Limb (tissue), 2 donors: ENCODE measurements at regions not wholly inside any gene's neighbourhood (a gene's known extent, or its start where the extent isn't known, plus 50 kb on each side); places are given as distances from the start of the nearest gene placed in this dataset.
A peak's percentile ranks its signal among the peaks of the same experiment; 100 is the strongest.
"Not testable (repeated sequence)": the region's sequence is repeated elsewhere in the genome, so short reads cannot be mapped to it uniquely, and the experiment has no call there.

Experiments
- DNase-seq, 2 donors: peaks; one replicate each; pipeline ENCODE4 v3.0.0-alpha.2; 2016; ENCODE audit errors: extremely low spot score in 2 of 2

DNA sequence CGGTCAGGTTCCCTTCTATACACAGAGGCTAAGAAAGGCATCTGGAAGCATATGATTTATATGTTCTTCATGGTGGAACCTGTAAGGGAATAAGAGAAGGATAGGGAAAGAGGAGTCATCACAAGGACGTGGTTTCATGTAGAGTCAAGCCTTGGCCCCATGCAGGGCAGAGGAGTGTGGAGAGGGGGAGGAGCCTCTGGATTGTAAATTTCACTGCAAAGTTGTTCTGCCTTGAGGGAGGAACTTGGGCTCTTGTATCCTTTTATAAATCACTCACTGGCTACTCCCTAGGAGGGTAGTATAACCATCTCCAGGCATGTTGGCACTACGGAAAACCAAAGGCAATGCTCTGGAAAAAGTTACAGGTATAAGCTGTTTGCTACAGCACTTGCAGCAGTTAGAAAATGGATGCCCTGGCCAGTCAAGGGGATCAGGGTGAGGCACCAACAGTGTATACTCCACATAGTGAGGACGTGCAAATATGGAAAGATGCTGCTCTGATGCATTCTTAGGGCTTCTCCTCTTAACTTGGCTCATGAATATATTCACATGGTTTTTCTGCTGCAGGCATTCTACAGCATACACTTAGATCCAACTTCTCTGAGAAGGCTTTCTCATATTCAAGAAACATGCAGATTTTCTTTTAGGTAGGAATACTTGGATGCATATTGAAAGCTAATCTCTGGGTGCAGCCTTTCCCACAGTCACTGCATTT lies 60.3 kb upstream of the ZNF81 start:
- no peak for DNase-seq

DNA sequence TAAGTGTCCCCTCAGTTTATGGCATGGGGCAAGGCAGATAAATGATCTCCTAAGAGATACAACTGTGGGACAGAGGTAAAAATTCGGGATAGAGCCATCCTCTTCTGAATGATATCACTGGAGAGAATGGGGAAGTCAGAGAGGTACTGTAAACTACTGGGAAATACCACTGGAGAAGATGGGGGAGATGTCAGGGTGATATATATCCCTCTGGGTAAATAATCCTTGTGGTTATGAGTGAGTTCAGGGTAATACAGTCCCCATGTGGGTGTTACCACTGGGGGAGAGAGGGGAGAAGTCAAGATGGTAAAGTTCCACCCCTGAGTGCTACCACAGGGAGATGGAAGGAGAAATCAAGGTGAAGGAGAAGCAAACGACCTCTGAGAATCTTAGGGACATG lies 63.9 kb upstream of the ZNF81 start:
- no peak for DNase-seq

DNA sequence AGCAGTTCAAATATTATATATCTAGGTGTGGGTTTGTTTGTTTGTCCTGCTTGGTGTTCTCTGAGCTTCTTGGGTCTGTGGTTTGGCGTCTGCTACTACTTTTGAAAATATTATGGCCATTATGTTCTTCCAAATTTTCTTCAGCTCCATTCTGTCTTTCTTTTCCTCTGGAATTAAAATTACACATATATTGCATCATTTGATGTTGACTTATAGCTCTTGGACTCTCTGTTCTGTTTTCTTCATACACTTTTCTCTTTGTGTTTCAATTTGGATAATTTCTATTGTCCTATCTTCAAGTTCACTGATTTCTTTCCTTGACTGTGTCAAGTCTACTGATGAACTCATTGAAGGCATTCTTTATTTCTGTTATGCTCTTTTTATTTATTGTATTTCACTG lies 65.2 kb upstream of the ZNF81 start:
- DNase-seq: no peak

DNA sequence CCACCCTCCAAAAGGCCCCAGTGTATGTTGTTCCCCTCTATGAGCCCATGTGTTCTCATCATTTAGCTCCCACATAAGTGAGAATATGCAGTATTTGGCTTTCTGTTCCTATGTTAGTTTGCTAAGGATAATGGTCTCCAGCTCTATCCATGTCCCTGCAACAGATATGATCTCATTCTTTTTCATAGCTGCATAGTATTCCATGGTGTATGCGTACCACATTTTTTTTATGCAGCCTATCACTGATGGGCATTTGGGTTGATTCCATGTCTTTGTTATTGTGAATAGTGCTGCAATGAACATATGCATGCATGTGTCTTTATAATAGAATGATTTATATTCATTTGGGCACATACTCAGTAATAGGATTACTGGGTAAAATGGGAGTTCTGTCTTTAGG lies 73.9 kb upstream of the ZNF81 start:
- DNase-seq: not testable (repeated sequence)

DNA sequence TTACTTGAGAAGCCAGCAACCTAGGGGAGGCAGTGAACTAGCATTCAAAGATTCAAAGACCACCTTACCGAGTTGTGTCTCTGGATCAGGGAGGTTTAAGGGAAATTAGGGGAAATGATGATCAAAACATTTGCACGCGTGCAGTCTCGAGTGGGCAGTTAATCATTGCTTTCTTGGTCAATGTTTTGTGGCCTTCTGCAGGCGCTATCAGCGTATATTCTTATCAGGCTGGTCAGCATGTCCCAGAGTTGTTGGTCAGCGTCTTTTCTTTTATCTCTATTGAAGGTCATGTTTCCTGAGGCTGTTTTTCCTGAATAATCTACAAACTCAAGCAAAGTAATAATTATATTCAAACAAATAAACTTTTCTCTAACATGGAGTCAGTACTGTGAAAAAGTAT lies 84.0 kb upstream of the ZNF81 start:
- DNase-seq: no peak

DNA sequence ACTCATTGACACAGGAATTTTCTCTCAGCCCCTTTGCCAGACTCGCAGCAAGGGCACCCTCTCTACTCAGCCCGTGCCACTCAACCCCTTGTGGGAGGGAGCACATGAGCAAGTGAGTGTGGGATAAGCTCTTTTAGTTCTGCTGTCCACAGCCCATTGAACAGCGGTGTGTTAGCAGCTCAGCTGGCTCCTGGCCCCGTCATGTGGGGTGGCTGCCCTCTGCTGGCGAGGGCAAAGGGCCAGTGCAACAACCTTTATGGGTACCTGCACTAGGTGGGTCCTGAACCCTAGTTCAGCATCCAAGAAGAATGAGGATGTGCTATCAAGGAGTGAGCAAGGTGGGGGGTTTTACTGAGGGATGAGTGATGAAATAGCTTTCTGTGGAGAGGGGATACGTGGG lies 85.0 kb upstream of the ZNF81 start:
- no peak for DNase-seq

DNA sequence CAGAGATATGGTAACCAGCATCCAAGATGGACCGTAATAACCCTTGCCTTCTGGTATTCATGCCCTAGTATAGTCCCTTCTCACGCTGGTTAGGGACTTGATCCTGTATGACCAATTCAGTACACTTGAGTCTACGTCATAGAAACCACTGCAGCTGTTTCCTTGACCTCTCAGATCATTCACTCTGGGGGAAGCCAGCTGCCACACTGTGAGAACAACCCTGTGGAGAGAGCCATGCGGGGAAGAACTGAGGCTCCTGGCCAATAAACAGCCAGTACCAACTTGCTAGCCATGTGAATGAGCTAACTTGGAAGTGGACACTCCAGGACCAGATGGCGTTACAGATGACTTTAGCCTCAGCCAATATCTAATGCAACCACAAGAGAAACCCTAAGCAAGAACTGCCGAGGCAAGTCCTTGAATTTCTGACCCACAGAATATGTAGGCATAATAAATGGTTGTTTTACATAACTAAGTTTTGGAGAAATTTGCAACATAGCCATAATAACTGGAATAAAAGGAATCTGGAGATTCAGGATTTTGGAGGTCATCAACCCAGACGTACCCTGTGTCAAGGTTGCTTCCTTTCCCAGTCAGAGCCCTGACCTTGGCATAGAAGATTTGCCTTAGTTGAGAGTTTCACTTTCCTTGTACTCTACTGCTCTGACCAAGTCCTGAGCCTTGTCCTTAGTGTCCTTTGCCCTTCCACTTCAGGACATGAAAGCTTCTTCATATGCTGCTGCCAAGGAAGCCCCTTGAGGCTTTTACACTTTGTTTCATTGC lies 87.3 kb upstream of the ZNF81 start:
- peak in 1 of 2 donors; percentile 2 for DNase-seq

DNA sequence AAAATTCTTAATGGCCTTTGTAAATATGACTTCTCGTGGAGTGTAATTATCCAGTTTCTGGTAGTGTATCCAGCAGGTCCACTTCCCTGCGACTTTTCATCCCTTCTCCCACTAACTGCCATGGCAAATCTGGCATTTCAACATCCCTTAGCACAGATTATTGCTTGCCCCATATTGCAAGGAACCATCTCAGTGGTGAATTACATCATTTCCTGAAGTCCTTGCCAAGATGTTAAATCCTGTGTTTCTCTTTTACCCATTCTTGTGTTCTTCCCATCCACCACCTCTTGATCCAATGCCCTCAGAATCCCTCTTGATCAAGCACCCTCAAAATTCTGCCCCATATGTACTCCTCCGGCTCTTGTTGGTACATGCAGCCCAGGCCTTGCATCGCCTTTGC lies 88.1 kb upstream of the ZNF81 start:
- no peak for DNase-seq

DNA sequence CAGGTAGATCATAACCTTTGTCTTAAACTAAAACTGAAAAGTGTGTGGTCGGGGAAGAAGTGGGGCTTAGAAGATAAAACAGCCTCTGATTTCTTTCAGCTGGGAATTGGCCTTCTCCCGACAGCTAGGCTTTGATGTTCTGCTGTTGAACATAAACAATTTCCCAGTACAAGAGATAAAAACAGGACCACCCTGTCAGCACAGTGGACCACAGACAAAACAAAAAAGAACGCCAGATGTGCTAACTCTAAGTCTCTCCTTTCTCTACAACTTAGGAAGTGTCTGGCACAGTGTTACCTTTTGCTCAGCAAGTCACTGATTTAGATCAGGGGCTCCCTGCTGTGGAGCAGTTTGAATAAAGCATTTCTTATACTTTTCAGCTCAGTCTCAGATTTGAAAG lies 87.5 kb upstream of the UXT start:
- peak in 1 of 2 donors; percentile 3 for DNase-seq

DNA sequence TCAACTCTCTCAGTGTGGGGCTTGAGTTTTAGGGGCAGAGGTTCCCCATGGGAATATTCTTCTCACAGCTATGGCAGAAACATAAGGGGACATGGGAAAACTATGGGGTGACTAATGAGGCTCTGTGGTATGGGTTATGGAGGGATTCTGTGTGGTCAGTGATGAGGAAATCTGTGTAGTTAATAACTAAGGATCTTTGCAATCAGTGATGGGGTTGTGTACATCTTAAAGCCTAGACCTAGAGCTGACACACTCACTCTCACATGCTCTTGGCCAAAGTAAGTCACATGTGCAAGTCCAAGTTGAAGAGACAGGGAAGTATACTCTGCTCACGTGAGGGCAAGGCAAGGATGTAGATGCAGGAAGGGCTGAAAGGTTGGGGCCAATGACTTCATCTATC lies 86.4 kb upstream of the UXT start:
- DNase-seq: no peak

DNA sequence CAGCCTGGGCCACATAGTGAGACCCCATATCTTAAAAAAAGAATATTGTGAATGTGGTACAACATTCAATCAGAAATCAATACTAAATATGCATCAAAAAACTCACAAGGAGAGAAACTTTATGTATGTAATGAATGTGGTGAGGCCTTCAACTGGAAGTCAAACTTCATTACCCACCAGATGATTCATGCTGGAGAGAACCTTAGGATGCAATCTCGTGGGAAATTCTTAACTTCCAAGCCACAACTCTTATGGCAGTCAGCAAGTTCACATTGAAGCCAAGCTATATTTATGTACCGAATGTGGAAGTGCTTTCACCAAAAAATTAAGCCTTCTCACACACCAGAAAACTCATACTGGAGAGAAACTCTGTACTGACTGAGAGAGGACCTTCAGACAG lies 84.5 kb upstream of the UXT start:
- no peak for DNase-seq

DNA sequence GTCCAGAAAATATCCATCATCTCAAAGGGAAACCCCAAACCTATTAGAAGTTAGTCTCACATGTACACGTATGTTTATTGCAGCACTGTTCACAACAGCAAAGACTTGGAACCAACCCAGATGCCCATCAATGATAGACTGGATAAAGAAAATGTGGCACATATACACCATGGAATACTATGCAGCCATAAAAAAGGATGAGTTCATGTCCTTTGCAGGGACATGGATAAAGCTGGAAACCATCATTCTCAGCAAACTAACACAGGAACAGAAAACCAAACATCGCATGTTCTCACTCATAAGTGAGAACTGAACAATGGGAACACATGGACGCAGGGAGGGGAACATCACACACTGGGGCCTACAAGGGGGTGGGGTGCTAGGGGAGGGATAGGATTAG lies 79.9 kb upstream of the UXT start:
- not testable (repeated sequence) for DNase-seq

DNA sequence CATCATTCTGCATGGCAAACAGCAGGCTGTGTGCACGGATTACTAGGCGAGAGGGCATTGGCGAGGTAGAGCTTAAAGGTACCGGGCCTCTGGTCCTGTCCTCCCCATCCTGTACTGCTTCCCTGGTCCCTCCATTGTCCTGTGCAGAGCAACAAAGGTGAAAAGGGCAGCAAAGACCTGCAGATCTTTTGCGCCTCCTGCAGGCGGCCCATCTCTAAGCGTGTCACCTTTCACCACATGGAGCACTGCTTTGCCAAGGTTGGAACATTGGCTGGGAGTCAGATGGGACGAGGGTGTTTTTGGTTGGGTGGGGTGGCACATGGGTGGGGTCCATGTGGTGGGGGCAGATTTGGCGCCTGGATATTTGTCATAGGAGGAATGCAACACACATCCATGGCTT lies 64.7 kb upstream of the UXT start:
- DNase-seq: no peak

DNA sequence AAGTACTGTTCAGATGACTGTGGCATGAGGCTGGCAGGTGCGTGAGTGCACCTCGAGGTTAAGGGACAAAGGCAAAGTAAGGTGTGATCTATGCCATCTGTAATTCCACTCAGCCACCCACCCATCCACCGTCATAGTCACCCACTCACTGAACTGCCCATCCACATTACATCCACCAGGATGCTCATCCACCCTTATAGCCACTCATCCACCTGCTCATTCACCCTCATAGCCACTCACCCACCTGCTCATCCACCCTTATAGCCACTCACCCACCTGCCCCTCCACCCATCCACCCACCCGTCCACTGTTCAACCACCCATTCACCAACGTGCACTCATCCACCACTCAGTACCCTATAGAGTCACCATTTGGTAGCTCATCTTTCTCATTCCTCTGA lies 64.1 kb upstream of the UXT start:
- DNase-seq: no peak

DNA sequence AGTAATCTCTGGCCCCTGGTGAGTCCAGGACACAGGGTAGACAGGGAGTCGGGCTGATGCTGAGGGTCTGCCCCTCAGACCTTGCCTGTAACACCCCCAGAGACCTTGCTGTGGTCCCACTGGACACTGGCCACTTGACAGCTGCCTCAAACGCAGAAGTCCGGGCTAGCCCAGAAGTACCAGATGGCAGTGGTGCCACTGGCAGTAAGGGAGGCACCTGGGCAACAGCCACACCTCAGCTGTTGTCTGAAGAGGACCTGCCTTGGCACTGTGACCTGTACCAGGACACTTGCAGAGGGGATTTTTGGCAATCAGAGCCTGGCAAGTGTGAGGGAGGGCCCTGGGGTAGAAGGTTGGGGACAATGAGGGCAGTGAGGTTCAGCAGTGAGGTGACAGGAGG lies 63.3 kb upstream of the UXT start:
- DNase-seq: no peak

DNA sequence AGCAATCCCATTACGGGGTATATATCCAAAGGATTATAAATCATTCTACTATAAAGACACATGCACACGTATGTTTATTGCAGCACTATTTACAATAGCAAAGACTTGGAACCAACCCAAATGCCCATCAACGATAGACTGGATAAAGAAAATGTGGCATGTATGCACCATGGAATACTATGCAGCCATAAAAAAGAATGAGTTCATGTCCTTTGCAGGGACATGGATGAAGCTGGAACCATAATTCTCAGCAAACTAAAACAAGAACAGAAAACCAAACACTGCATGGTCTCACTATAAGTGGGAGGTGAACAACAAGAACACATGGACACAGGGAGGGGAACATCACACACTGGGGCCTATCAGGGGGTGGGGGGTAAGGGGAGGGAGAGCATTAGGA lies 56.1 kb upstream of the UXT start:
- not testable (repeated sequence) for DNase-seq

DNA sequence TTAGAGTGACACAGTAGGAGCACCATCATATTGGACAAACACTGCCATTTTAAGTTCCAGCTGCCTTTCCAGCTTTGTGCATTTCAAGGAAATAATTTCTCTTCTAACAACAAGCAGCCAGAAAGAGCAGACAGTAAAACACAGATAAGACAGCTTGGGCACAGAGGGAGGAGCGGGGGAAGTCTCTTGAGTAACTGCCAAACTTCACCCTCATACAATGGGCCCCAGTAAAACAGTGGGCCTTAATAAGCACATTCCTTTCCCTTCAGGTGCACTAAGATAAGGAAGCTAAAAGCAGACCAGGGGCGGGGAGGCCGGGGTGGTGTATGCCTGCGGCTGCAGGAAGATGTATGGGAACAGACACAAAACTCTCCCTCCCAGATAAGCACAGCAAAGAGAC lies 53.7 kb upstream of the UXT start:
- not testable (repeated sequence) for DNase-seq

DNA sequence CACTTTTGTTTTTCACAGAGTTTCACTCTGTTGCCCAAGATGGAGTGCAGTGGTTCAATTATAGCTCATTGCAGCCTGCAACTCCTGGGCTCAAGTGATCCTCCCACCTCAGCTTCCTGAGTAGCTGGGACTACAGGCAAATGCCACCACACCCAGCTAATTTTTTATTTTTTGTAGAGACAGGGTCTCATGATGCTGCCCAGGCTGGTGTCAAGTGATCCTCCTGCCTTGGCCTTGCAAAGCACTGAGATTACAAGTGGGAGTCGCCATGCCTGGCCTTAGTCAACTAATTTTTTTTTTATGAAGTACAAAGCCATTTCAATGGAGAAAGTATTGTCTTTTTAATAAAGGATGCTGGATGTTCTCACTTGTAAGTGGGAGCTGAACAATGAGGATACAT lies 51.3 kb upstream of the UXT start:
- DNase-seq: no peak
